ENCODE measurements at regions not wholly inside any gene's neighbourhood (a gene's known extent, or its start where the extent isn't known, plus 50 kb on each side); places are given as distances from the start of the nearest gene placed in this dataset.

- no peaks in the 10 kb centered on the region for H3K4me1 ChIP-seq
Observed at GRCh38 chr13:76016799-76017400, 380.8 kb downstream of the LMO7 start.

GRCh38 chr13:76014406-76015318, 378.5 kb downstream of the LMO7 start:
- intact Hi-C loops (cut with DNase I; ENCODE audit: low total_unique reads): no loop called here
- Histone ChIP-seq H3K4me1 (no peaks in the 10 kb centered on the region), H3K27me3 (no peaks in the 10 kb centered on the region), H3K27ac (no peak overlapping the region), H3K4me3 (no peak overlapping the region), H3K36me3 (no peaks in the 10 kb centered on the region), H3K9me3 (no peaks in the 10 kb centered on the region)
- TF ChIP-seq POLR2A (IDR thresholded peaks at IDR 0.05) (no peak), CTCF (IDR thresholded peaks at IDR 0.05) (no peak)
- DNase-seq: no peak

More at GRCh38 chr13:76016799-76017400, 380.8 kb downstream of the LMO7 start:
- DNase-seq: no peak
- Histone ChIP-seq H3K27ac (no peak overlapping the region), H3K9me3 (no peaks in the 10 kb centered on the region), H3K4me3 (no peak overlapping the region), H3K36me3 (no peaks in the 10 kb centered on the region), H3K27me3 (no peaks in the 10 kb centered on the region)
- TF ChIP-seq CTCF (IDR thresholded peaks at IDR 0.05) (no peak), POLR2A (IDR thresholded peaks at IDR 0.05) (no peak)
- intact Hi-C loops (cut with DNase I; ENCODE audit: low total_unique reads): no loop called here

GRCh38 chr13:76012091-76012721, 376.1 kb downstream of the LMO7 start:
- Histone ChIP-seq H3K27ac (no peak overlapping the region), H3K27me3 (no peaks in the 10 kb centered on the region), H3K36me3 (no peaks in the 10 kb centered on the region), H3K4me1 (no peaks in the 10 kb centered on the region), H3K4me3 (no peak overlapping the region), H3K9me3 (no peaks in the 10 kb centered on the region)
- intact Hi-C loops (cut with DNase I; ENCODE audit: low total_unique reads): no loop called here
- DNase-seq: no peak
- TF ChIP-seq POLR2A (IDR thresholded peaks at IDR 0.05) (no peak), CTCF (IDR thresholded peaks at IDR 0.05) (no peak)

GRCh38 chr13:76009267-76009890, 373.2 kb downstream of the LMO7 start:
- H3K4me1 ChIP-seq: no peaks in the 10 kb centered on the region
- TF ChIP-seq CTCF (IDR thresholded peaks at IDR 0.05): no peak
- TF ChIP-seq POLR2A (IDR thresholded peaks at IDR 0.05): no peak
- no peaks in the 10 kb centered on the region for H3K36me3 ChIP-seq
- no peak for DNase-seq
- intact Hi-C loops (cut with DNase I; ENCODE audit: low total_unique reads): no loop called here
- H3K27me3 ChIP-seq: no peaks in the 10 kb centered on the region
- H3K4me3 ChIP-seq: no peak overlapping the region
- H3K27ac ChIP-seq: no peak overlapping the region
- H3K9me3 ChIP-seq: no peaks in the 10 kb centered on the region
